ENCODE measurements at regions not wholly inside any gene's neighbourhood (a gene's known extent, or its start where the extent isn't known, plus 50 kb on each side); places are given as distances from the start of the nearest gene placed in this dataset.

- no peak overlapping the region for H2AFZ ChIP-seq (ENCODE audit: low read length)
- H3K4me2 ChIP-seq (ENCODE audit: insufficient read depth, low read length), result no peak overlapping the region
- H3K9me3 ChIP-seq (ENCODE audit: low read depth, low read length), result no peaks in the 10 kb centered on the region
- no peak overlapping the region for H3K27ac ChIP-seq (ENCODE audit: low read depth, low read length)
- TF ChIP-seq, protein P1, sequence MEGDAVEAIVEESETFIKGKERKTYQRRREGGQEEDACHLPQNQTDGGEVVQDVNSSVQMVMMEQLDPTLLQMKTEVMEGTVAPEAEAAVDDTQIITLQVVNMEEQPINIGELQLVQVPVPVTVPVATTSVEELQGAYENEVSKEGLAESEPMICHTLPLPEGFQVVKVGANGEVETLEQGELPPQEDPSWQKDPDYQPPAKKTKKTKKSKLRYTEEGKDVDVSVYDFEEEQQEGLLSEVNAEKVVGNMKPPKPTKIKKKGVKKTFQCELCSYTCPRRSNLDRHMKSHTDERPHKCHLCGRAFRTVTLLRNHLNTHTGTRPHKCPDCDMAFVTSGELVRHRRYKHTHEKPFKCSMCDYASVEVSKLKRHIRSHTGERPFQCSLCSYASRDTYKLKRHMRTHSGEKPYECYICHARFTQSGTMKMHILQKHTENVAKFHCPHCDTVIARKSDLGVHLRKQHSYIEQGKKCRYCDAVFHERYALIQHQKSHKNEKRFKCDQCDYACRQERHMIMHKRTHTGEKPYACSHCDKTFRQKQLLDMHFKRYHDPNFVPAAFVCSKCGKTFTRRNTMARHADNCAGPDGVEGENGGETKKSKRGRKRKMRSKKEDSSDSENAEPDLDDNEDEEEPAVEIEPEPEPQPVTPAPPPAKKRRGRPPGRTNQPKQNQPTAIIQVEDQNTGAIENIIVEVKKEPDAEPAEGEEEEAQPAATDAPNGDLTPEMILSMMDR (IDR thresholded peaks at IDR 0.05; ENCODE audit: extremely low read depth, low read depth, low read length), result no peak
- no peak for DNase-seq (ENCODE audit: insufficient read length, low spot score, missing footprints)
- H3K36me3 ChIP-seq (ENCODE audit: insufficient read depth, low read length), result no peaks in the 10 kb centered on the region
- no peaks in the 10 kb centered on the region for H3K4me1 ChIP-seq (ENCODE audit: insufficient read depth, low read length)
- no peaks in the 10 kb centered on the region for H3K79me2 ChIP-seq (ENCODE audit: insufficient read depth, low read length)
- no peaks in the 10 kb centered on the region for H4K20me1 ChIP-seq (ENCODE audit: insufficient read depth, low read length)
- no peak overlapping the region for H3K4me3 ChIP-seq (ENCODE audit: insufficient read depth, low read length)
- H3K27me3 ChIP-seq (ENCODE audit: insufficient read depth, low read length), result no peaks in the 10 kb centered on the region
Observed at GRCh38 chr6:126603410-126603809, 263.5 kb downstream of the CENPW start.

DNA sequence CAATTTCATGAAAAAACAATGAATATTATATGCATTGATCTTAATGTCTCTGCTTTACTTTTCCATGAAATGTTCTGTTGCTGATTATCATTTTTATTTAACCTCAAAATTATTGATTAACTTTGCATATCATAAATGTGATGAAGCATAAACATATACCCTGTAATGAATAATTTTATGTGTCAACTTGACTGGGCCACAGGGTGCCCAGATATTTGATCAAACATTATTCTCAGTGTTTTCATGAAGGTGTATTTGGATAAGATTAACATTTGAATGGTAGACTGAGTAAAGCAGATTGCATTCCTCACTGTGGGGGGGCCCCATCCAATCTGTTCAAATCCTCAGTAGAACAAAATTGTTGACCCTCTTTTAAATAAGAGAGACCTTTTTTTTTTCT lies 265.2 kb downstream of the CENPW start:
- TF ChIP-seq, protein P1 (IDR thresholded peaks at IDR 0.05; ENCODE audit: extremely low read depth, low read depth, low read length), result no peak
- no peak for DNase-seq (ENCODE audit: insufficient read length, low spot score, missing footprints)

DNA sequence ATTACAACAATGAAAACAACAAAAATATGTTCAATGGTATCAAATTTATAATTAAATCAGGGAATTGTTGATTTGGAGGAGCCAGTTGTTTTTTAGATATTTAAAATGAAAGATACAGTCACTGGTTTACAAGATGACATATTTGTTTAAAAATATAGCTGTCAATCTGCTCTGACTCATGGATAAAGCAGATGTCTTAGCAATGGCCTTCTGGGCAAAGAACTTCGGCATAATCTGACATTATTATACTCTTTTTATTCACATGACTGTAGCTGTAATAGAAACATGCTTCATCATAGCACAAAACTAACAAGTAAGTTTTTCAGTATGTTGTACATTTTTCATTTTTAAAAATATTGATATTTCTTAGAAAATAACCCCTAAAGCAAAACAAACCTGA lies 267.4 kb downstream of the CENPW start:
- H3K27me3 ChIP-seq (ENCODE audit: insufficient read depth, low read length), result no peaks in the 10 kb centered on the region
- no peaks in the 10 kb centered on the region for H4K20me1 ChIP-seq (ENCODE audit: insufficient read depth, low read length)
- no peaks in the 10 kb centered on the region for H3K36me3 ChIP-seq (ENCODE audit: insufficient read depth, low read length)
- DNase-seq (ENCODE audit: insufficient read length, low spot score, missing footprints), result no peak
- no peak overlapping the region for H3K27ac ChIP-seq (ENCODE audit: low read depth, low read length)
- H3K4me3 ChIP-seq (ENCODE audit: insufficient read depth, low read length), result no peak overlapping the region
- no peak overlapping the region for H3K4me2 ChIP-seq (ENCODE audit: insufficient read depth, low read length)
- H3K79me2 ChIP-seq (ENCODE audit: insufficient read depth, low read length), result no peaks in the 10 kb centered on the region
- H3K4me1 ChIP-seq (ENCODE audit: insufficient read depth, low read length), result no peaks in the 10 kb centered on the region
- TF ChIP-seq, protein P1 (IDR thresholded peaks at IDR 0.05; ENCODE audit: extremely low read depth, low read depth, low read length), result no peak
- H3K9me3 ChIP-seq (ENCODE audit: low read depth, low read length), result no peaks in the 10 kb centered on the region
- no peak overlapping the region for H2AFZ ChIP-seq (ENCODE audit: low read length)

More for the DNA sequence above, 265.2 kb downstream of the CENPW start:
- Histone ChIP-seq H3K9me3 (ENCODE audit: low read depth, low read length) (no peaks in the 10 kb centered on the region), H3K4me2 (ENCODE audit: insufficient read depth, low read length) (no peak overlapping the region), H3K4me3 (ENCODE audit: insufficient read depth, low read length) (no peak overlapping the region), H4K20me1 (ENCODE audit: insufficient read depth, low read length) (no peaks in the 10 kb centered on the region), H3K4me1 (ENCODE audit: insufficient read depth, low read length) (no peaks in the 10 kb centered on the region), H3K36me3 (ENCODE audit: insufficient read depth, low read length) (no peaks in the 10 kb centered on the region), H3K27ac (ENCODE audit: low read depth, low read length) (no peak overlapping the region), H3K79me2 (ENCODE audit: insufficient read depth, low read length) (no peaks in the 10 kb centered on the region), H3K27me3 (ENCODE audit: insufficient read depth, low read length) (no peaks in the 10 kb centered on the region), H2AFZ (ENCODE audit: low read length) (no peak overlapping the region)

DNA sequence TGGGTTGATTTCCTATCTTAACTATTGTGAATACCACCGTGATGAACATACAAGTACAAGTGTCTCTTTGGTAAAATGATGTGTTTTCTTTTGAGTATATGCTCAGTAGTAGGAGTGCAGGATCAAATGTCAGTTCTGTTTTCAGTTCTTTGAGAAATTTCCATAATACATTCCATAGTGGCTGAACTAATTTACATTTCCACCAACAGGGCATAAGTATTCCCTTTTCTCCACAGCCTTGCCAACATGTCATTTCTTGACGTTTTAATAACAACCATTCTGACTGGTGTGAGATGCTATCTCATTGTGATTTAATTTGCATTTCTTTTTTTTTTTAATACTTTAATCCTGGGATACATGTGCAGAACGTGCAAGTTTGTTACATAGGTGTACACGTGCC lies 268.8 kb downstream of the CENPW start:
- TF ChIP-seq, protein P1 (IDR thresholded peaks at IDR 0.05; ENCODE audit: extremely low read depth, low read depth, low read length), result no peak
- Histone ChIP-seq H3K27me3 (ENCODE audit: insufficient read depth, low read length) (no peaks in the 10 kb centered on the region), H3K4me1 (ENCODE audit: insufficient read depth, low read length) (no peaks in the 10 kb centered on the region), H3K79me2 (ENCODE audit: insufficient read depth, low read length) (no peaks in the 10 kb centered on the region), H3K4me3 (ENCODE audit: insufficient read depth, low read length) (no peak overlapping the region), H3K4me2 (ENCODE audit: insufficient read depth, low read length) (no peak overlapping the region), H4K20me1 (ENCODE audit: insufficient read depth, low read length) (no peaks in the 10 kb centered on the region), H3K36me3 (ENCODE audit: insufficient read depth, low read length) (no peaks in the 10 kb centered on the region), H3K9me3 (ENCODE audit: low read depth, low read length) (no peaks in the 10 kb centered on the region), H2AFZ (ENCODE audit: low read length) (no peak overlapping the region), H3K27ac (ENCODE audit: low read depth, low read length) (no peak overlapping the region)
- no peak for DNase-seq (ENCODE audit: insufficient read length, low spot score, missing footprints)

Data from osteoblast (primary cell).